GM12878 (cell line): ENCODE measurements at regions not wholly inside any gene's neighbourhood (a gene's known extent, or its start where the extent isn't known, plus 50 kb on each side); places are given as distances from the start of the nearest gene placed in this dataset.

ENCODE experiments used
- ATAC-seq: fragments of 200-7000 bp; cut with Tn5 transposase; 3 replicates; pipeline ENCODE4 v1.9.1; 2020; ENCODE audit warnings: mild to moderate bottlenecking, moderate library complexity
- BruUV-seq: library from RNA; stranded (reverse); fragments of 400-500 nt; replicated peaks from 2 replicates; lab custom pipeline; 2021; lab: Mats Ljungman, UMichigan
- CTCF ChIA-PET: fragments of 300-600 bp; sonication (Branson Sonifier 250); formaldehyde crosslinking; extraction: SDS; loops from one replicate; lab custom pipeline; 2021; ENCODE audit warnings: inconsistent platforms; lab: Yijun Ruan, JAX
- POLR2A ChIA-PET: fragments of 350-600 bp; formaldehyde crosslinking; extraction: SDS; loops from one replicate; lab custom pipeline; 2021; ENCODE audit warnings: inconsistent platforms; lab: Charles Lee
- RAD21 ChIA-PET: fragments of 300-600 bp; sonication (Branson Sonifier 250); formaldehyde crosslinking; loops from one replicate; lab custom pipeline; 2023; ENCODE audit warnings: antibody characterized with exemption; ENCODE audit not compliant: unreplicated experiment; lab: Charles Lee
- SMC1A ChIA-PET: fragments of 300-600 bp; sonication (Branson Sonifier 250); formaldehyde crosslinking; loops from one replicate; lab custom pipeline; 2023; ENCODE audit not compliant: unreplicated experiment, uncharacterized antibody; lab: Charles Lee
- DNase-seq: peaks from one replicate; pipeline ENCODE4 v3.0.0-alpha.2; 2011; ENCODE audit warnings: low read depth, low spot score
- FAIRE-seq: peaks from 3 replicates; lab custom pipeline; 2011; peaks lifted over from hg19 to GRCh38; lab: Jason Lieb, UNC
- H2AFZ ChIP-seq: 2 replicates; pipeline ENCODE4 v1.6.0; 2011; ENCODE audit warnings: low read depth, low read length, control low read depth; ENCODE audit not compliant: control insufficient read depth
- H3K27ac ChIP-seq: 2 replicates; pipeline ENCODE4 v1.5.1; 2011; ENCODE audit warnings: control low read depth; ENCODE audit not compliant: control insufficient read depth, insufficient read depth
- H3K27me3 ChIP-seq, 2 experiments: replicated peaks in 1 of 2; 2 replicates each; pipeline versions ENCODE4 v1.6.0 to v1.6.1; 2011; ENCODE audit warnings: low read length in 1 of 2; ENCODE audit not compliant: control insufficient read depth in 2 of 2, insufficient read depth in 2 of 2
- H3K36me3 ChIP-seq, 2 experiments: 2 replicates each; pipeline ENCODE4 v1.5.1; 2011; ENCODE audit warnings: low read length in 1 of 2; ENCODE audit not compliant: control insufficient read depth in 2 of 2, insufficient read depth in 2 of 2
- H3K4me1 ChIP-seq: 2 replicates; pipeline ENCODE4 v1.6.1; 2011; ENCODE audit warnings: mild to moderate bottlenecking, low read length, moderate library complexity, mixed read lengths; ENCODE audit not compliant: control insufficient read depth, insufficient read depth
- H3K4me2 ChIP-seq: 2 replicates; pipeline ENCODE4 v1.6.0; 2011; ENCODE audit warnings: control low read depth; ENCODE audit not compliant: control insufficient read depth, insufficient read depth
- H3K4me3 ChIP-seq: fragments of 200-600 bp; sonication (generic); 2 replicates; pipeline ENCODE4 v1.5.1; 2016
- H3K79me2 ChIP-seq: 2 replicates; pipeline ENCODE4 v1.6.0; 2011; ENCODE audit warnings: low read length; ENCODE audit not compliant: control insufficient read depth, insufficient read depth
- H3K9ac ChIP-seq: 2 replicates; pipeline ENCODE4 v1.8.0; 2011; ENCODE audit warnings: low read length, control low read depth, mixed read lengths; ENCODE audit not compliant: control insufficient read depth, insufficient read depth
- H3K9me3 ChIP-seq: replicated peaks from 3 replicates; pipeline ENCODE4 v1.5.1; 2011; ENCODE audit warnings: mild to moderate bottlenecking, low read length; ENCODE audit not compliant: control insufficient read depth, insufficient read depth
- H4K20me1 ChIP-seq: 2 replicates; pipeline ENCODE4 v1.6.0; 2011; ENCODE audit not compliant: control insufficient read depth, insufficient read depth
- CREM ChIP-seq: IDR thresholded peaks from 2 replicates; pipeline ENCODE4 v1.6.1; 2014; ENCODE audit warnings: antibody characterized with exemption, low read depth
- IKZF2 ChIP-seq, 2 experiments: fragments of 450-650 bp; IDR thresholded peaks; 2 replicates each; pipeline ENCODE4 v1.6.1; 2017; ENCODE audit warnings: mild to moderate bottlenecking in 2 of 2, moderate library complexity in 2 of 2
- IRF4 ChIP-seq: IDR thresholded peaks from 2 replicates; pipeline ENCODE4 v1.6.1; 2011; ENCODE audit warnings: low read depth, low read length
- LARP7 ChIP-seq: fragments of 450-650 bp; IDR thresholded peaks from 2 replicates; pipeline ENCODE4 v1.6.1; 2017; ENCODE audit warnings: mild to moderate bottlenecking
- MAX ChIP-seq: IDR thresholded peaks from 2 replicates; pipeline ENCODE4 v1.6.1; 2012; ENCODE audit warnings: low read depth, low read length, improper control_type of control experiment
- MEF2B ChIP-seq: fragments of 450-650 bp; IDR thresholded peaks from 2 replicates; pipeline ENCODE4 v1.6.1; 2018; ENCODE audit warnings: mild to moderate bottlenecking, moderate library complexity; ENCODE audit not compliant: partially characterized antibody, poor library complexity, severe bottlenecking
- PAX5 ChIP-seq: IDR thresholded peaks from 2 replicates; pipeline ENCODE4 v1.6.1; 2011; ENCODE audit warnings: low read depth, low read length, borderline replicate concordance
- POLR2A ChIP-seq: IDR thresholded peaks from 2 replicates; pipeline ENCODE4 v1.6.1; 2011; ENCODE audit warnings: low read depth, mild to moderate bottlenecking, low read length
- PRDM15 ChIP-seq: fragments of 450-650 bp; formaldehyde crosslinking; IDR thresholded peaks from 2 replicates; pipeline ENCODE4 v1.4.0; 2020; ENCODE audit warnings: mild to moderate bottlenecking, moderate library complexity
- RELB ChIP-seq: fragments of 450-650 bp; IDR thresholded peaks from 2 replicates; pipeline ENCODE4 v1.6.1; 2017; ENCODE audit warnings: low read depth, mild to moderate bottlenecking, moderate library complexity
- whole genome bisulfite sequencing: methylation state at CpG from one replicate; pipeline ENCODE4 v1.1.6; 2016; ENCODE audit warnings: low lambda C conversion rate; ENCODE audit not compliant: insufficient replicate concordance, insufficient coverage; ENCODE audit errors: missing lambda C conversion rate; 5-methylcytosine and 5-hydroxymethylcytosine counted together
- in situ Hi-C: fragments of 300-500 bp; cut with MboI; formaldehyde crosslinking; loops from 9 replicates; pipeline ENCODE4 v1.14.3; 2018; ENCODE audit warnings: mixed read lengths
- intact Hi-C: fragments of 100-400 bp; cut with micrococcal nuclease; formaldehyde crosslinking; loops from one replicate; pipeline ENCODE4 v1.14.2; 2022; ENCODE audit not compliant: unreplicated experiment

- WGBS: 48% methylated on average over 3 of the region's 3 CpGs
- CTCF ChIA-PET: no interaction called here
- no peaks in the 10 kb centered on the region for H3K27me3 ChIP-seq
- no peaks in the 10 kb centered on the region for H4K20me1 ChIP-seq
- H3K4me2 ChIP-seq: no peak overlapping the region
- in situ Hi-C loops (no loop called here), intact Hi-C loops (no loop called here)
- H3K4me1 ChIP-seq: no peaks in the 10 kb centered on the region
- no peak overlapping the region for H2AFZ ChIP-seq
- no peak overlapping the region for H3K9ac ChIP-seq
- H3K9me3 ChIP-seq: no peaks in the 10 kb centered on the region
- no peak for DNase-seq
- POLR2A ChIA-PET: no interaction called here
- SMC1A ChIA-PET: no interaction called here
- RAD21 ChIA-PET: no interaction called here
- no TSS peak for BruUV-seq
- no peaks in the 10 kb centered on the region for H3K36me3 ChIP-seq
- no peak overlapping the region for H3K4me3 ChIP-seq
- no peak overlapping the region for H3K27ac ChIP-seq
- ATAC-seq: no peak
- no peaks in the 10 kb centered on the region for H3K79me2 ChIP-seq
- TF ChIP-seq LARP7 (no peak), POLR2A (no peak), PAX5 (no peak)
- FAIRE-seq: no peak
Measured at GRCh38 chr15:96792216-96792615, 461.7 kb downstream of the NR2F2 start.

- FAIRE-seq (no peak), DNase-seq (no peak), ATAC-seq (no peak)
- CTCF ChIA-PET: interaction anchor here (0.6 to 1.2 kb wide), 2 partner anchors 16 to 206 kb away, joined by 3 to 4 read pairs; no protein-coding TSS in a partner anchor
- intact Hi-C loops (no loop called here), in situ Hi-C loops (no loop called here)
- Histone ChIP-seq H3K27ac (no peak overlapping the region), H3K4me3 (no peak overlapping the region), H3K4me1 (no peaks in the 10 kb centered on the region), H4K20me1 (no peaks in the 10 kb centered on the region), H3K36me3 (no peaks in the 10 kb centered on the region), H3K79me2 (no peaks in the 10 kb centered on the region), H3K27me3 (no peaks in the 10 kb centered on the region; a peak in 1 of 4 replicates), H3K9me3 (no peaks in the 10 kb centered on the region), H3K9ac (no peak overlapping the region), H2AFZ (no peak overlapping the region), H3K4me2 (no peak overlapping the region)
- no peak for TF ChIP-seq CREM
- no peak for TF ChIP-seq IKZF2 (IDR thresholded peaks at IDR 0.05)
- TF ChIP-seq PRDM15 (CRISPR knock-in tag): no peak
- no peak for TF ChIP-seq MAX
- TF ChIP-seq IRF4: no peak
- no peak for TF ChIP-seq MEF2B
- no peak for TF ChIP-seq RELB
- SMC1A ChIA-PET: no interaction called here
- BruUV-seq: no TSS peak
- POLR2A ChIA-PET: no interaction called here
- RAD21 ChIA-PET: no interaction called here
- WGBS: 27% methylated on average over 11 of the region's 11 CpGs
Measured at GRCh38 chr15:96796841-96797240, 466.3 kb downstream of the NR2F2 start.
